GM23338 (cell line): ENCODE measurements at regions not wholly inside any gene's neighbourhood (a gene's known extent, or its start where the extent isn't known, plus 50 kb on each side); places are given as distances from the start of the nearest gene placed in this dataset.
"Not testable (repeated sequence)": the region's sequence is repeated elsewhere in the genome, so short reads cannot be mapped to it uniquely, and the experiment has no call there.

Experiments used
- EZH2 ChIP-seq: fragments of 200-600 bp; sonication (generic); IDR thresholded peaks from one replicate; pipeline ENCODE4 v1.8.0; 2017; ENCODE audit warnings: antibody characterized with exemption, mild to moderate bottlenecking, low read depth; ENCODE audit not compliant: unreplicated experiment
- EZH2phosphoT487 ChIP-seq: fragments of 200-600 bp; sonication (generic); IDR thresholded peaks from one replicate; pipeline ENCODE4 v1.8.1; 2018; ENCODE audit warnings: antibody characterized with exemption; ENCODE audit not compliant: unreplicated experiment
- POLR2AphosphoS5 ChIP-seq: IDR thresholded peaks from 2 replicates; pipeline ENCODE4 v1.6.1; 2016; ENCODE audit warnings: antibody characterized with exemption, low read depth
- ZNF331 ChIP-seq: fragments of 250-450 bp; sonication (Bioruptor Pico); IDR thresholded peaks from 2 replicates; pipeline ENCODE4 v1.5.0; 2020; ENCODE audit warnings: low read depth, mild to moderate bottlenecking, moderate library complexity
- TF ChIP-seq, protein P1 (sequence below), 2 experiments: fragments of 200-600 bp in 1 of 2; sonication (generic) in 1 of 2; conservative IDR thresholded peaks; 2 replicates each; pipeline versions ENCODE4 v1.5.1 to v1.6.1; 2016 to 2017; ENCODE audit warnings: antibody characterized with exemption in 2 of 2, low read depth in 2 of 2, mild to moderate bottlenecking in 2 of 2, moderate library complexity in 1 of 2
- TF ChIP-seq, protein P2 (sequence below): IDR thresholded peaks from one replicate; pipeline ENCODE4 v1.6.1; 2018; ENCODE audit warnings: antibody characterized with exemption; ENCODE audit not compliant: unreplicated experiment

DNA sequence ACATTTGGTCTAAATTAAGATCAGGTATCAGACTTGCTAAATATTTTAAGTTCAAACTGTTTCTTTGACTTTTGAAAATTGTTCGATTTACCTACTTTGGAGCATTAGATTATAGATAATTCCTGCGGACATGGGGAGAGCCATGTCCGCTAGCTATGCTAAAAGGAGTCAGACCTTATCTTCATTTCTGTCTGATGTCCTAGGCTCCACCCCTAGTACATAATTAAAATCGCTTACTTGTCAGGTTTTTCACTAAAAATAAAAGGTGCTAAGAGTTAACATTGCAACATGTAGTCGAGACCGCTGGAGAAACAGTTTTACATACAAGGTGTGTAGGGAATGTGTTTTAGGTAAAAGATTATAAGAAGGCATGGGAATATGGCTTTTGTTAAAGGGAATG is 71.9 kb upstream of the EPS8L3 start:
- TF ChIP-seq ZNF331 (CRISPR knock-in tag); EZH2; POLR2AphosphoS5; EZH2phosphoT487: not testable (repeated sequence)
- TF ChIP-seq, protein P1, sequence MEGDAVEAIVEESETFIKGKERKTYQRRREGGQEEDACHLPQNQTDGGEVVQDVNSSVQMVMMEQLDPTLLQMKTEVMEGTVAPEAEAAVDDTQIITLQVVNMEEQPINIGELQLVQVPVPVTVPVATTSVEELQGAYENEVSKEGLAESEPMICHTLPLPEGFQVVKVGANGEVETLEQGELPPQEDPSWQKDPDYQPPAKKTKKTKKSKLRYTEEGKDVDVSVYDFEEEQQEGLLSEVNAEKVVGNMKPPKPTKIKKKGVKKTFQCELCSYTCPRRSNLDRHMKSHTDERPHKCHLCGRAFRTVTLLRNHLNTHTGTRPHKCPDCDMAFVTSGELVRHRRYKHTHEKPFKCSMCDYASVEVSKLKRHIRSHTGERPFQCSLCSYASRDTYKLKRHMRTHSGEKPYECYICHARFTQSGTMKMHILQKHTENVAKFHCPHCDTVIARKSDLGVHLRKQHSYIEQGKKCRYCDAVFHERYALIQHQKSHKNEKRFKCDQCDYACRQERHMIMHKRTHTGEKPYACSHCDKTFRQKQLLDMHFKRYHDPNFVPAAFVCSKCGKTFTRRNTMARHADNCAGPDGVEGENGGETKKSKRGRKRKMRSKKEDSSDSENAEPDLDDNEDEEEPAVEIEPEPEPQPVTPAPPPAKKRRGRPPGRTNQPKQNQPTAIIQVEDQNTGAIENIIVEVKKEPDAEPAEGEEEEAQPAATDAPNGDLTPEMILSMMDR (conservative IDR thresholded peaks at IDR 0.05; ENCODE audit: low read depth in 2 of 2), result not testable (repeated sequence)
- TF ChIP-seq, protein P2, sequence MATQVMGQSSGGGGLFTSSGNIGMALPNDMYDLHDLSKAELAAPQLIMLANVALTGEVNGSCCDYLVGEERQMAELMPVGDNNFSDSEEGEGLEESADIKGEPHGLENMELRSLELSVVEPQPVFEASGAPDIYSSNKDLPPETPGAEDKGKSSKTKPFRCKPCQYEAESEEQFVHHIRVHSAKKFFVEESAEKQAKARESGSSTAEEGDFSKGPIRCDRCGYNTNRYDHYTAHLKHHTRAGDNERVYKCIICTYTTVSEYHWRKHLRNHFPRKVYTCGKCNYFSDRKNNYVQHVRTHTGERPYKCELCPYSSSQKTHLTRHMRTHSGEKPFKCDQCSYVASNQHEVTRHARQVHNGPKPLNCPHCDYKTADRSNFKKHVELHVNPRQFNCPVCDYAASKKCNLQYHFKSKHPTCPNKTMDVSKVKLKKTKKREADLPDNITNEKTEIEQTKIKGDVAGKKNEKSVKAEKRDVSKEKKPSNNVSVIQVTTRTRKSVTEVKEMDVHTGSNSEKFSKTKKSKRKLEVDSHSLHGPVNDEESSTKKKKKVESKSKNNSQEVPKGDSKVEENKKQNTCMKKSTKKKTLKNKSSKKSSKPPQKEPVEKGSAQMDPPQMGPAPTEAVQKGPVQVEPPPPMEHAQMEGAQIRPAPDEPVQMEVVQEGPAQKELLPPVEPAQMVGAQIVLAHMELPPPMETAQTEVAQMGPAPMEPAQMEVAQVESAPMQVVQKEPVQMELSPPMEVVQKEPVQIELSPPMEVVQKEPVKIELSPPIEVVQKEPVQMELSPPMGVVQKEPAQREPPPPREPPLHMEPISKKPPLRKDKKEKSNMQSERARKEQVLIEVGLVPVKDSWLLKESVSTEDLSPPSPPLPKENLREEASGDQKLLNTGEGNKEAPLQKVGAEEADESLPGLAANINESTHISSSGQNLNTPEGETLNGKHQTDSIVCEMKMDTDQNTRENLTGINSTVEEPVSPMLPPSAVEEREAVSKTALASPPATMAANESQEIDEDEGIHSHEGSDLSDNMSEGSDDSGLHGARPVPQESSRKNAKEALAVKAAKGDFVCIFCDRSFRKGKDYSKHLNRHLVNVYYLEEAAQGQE, result not testable (repeated sequence)
